ENCODE measurements at regions not wholly inside any gene's neighbourhood (a gene's known extent, or its start where the extent isn't known, plus 50 kb on each side); places are given as distances from the start of the nearest gene placed in this dataset.

DNA sequence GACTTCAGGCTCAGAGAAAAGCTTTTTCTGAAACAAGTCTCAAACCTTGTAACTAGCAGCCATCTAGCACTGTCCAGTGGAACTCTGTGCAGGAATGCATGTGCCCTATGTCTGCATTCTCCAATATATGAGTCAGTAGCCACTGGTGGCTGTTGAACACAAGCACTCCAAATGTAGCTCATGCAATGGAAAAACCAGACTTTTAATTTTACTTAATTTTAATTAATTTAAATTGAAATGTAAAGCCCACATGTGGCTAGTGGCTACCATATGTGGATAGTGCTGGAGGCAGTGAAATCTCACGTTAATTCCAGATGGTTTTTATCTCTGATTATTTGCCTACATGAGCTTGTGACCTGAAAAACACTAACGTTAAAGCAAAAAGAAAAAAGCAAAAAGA is 225.1 kb downstream of the GATA3 start:
- TF ChIP-seq, protein P1, sequence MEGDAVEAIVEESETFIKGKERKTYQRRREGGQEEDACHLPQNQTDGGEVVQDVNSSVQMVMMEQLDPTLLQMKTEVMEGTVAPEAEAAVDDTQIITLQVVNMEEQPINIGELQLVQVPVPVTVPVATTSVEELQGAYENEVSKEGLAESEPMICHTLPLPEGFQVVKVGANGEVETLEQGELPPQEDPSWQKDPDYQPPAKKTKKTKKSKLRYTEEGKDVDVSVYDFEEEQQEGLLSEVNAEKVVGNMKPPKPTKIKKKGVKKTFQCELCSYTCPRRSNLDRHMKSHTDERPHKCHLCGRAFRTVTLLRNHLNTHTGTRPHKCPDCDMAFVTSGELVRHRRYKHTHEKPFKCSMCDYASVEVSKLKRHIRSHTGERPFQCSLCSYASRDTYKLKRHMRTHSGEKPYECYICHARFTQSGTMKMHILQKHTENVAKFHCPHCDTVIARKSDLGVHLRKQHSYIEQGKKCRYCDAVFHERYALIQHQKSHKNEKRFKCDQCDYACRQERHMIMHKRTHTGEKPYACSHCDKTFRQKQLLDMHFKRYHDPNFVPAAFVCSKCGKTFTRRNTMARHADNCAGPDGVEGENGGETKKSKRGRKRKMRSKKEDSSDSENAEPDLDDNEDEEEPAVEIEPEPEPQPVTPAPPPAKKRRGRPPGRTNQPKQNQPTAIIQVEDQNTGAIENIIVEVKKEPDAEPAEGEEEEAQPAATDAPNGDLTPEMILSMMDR (conservative IDR thresholded peaks at IDR 0.05 in 1 of 2, IDR thresholded peaks at IDR 0.05 in 1 of 2; ENCODE audit: extremely low read depth in 1 of 2, insufficient read depth in 1 of 2, low read depth in 1 of 2, low read length in 2 of 2): no peak
- TF ChIP-seq EZH2 (IDR thresholded peaks at IDR 0.05; ENCODE audit: borderline replicate concordance, low read length): no peak

Data from mammary epithelial cell (primary cell).